Trophoblast cell (in vitro differentiated cells and primary cell): ENCODE measurements at regions not wholly inside any gene's neighbourhood (a gene's known extent, or its start where the extent isn't known, plus 50 kb on each side); places are given as distances from the start of the nearest gene placed in this dataset.

ENCODE experiments used
- DNase-seq, 2 donors: peaks; one replicate each; pipeline ENCODE4 v3.0.0-alpha.2; 2016
- H2AFZ ChIP-seq: 2 replicates; pipeline ENCODE4 v1.6.1; 2013; ENCODE audit warnings: low read length, moderate library complexity, mild to moderate bottlenecking; ENCODE audit not compliant: insufficient read depth, poor library complexity
- H2AK5ac ChIP-seq: 2 replicates; pipeline ENCODE4 v1.6.1; 2013; ENCODE audit warnings: mild to moderate bottlenecking, low read length
- H2BK120ac ChIP-seq: 2 replicates; pipeline ENCODE4 v1.6.1; 2013; ENCODE audit warnings: low read length, mild to moderate bottlenecking, moderate library complexity; ENCODE audit not compliant: insufficient read depth, poor library complexity
- H2BK12ac ChIP-seq: 2 replicates; pipeline ENCODE4 v1.6.1; 2013; ENCODE audit warnings: mild to moderate bottlenecking, low read length, moderate library complexity
- H2BK5ac ChIP-seq: 2 replicates; pipeline ENCODE4 v1.6.1; 2013; ENCODE audit warnings: low read length, low read depth, moderate library complexity, mild to moderate bottlenecking; ENCODE audit not compliant: poor library complexity
- H3K14ac ChIP-seq: 2 replicates; pipeline ENCODE4 v1.6.1; 2013; ENCODE audit warnings: mild to moderate bottlenecking, low read length
- H3K18ac ChIP-seq: 2 replicates; pipeline ENCODE4 v1.6.1; 2013; ENCODE audit warnings: mild to moderate bottlenecking, low read length
- H3K23ac ChIP-seq: 2 replicates; pipeline ENCODE4 v1.6.1; 2013; ENCODE audit warnings: low read length
- H3K27ac ChIP-seq: 2 replicates; pipeline ENCODE4 v1.5.1; 2013; ENCODE audit warnings: low read depth, mild to moderate bottlenecking, inconsistent platforms, low read length, moderate library complexity
- H3K27me3 ChIP-seq: 2 replicates; pipeline ENCODE4 v1.6.1; 2013; ENCODE audit warnings: inconsistent platforms, mild to moderate bottlenecking, low read length, moderate library complexity; ENCODE audit not compliant: insufficient read depth
- H3K36me3 ChIP-seq, 2 experiments: 1 replicate in 1 of 2; 2 replicates in 1 of 2; pipeline ENCODE4 v1.6.1; 2013; ENCODE audit warnings: low read length in 2 of 2, mild to moderate bottlenecking in 2 of 2, moderate library complexity in 1 of 2; ENCODE audit not compliant: insufficient read depth in 2 of 2, control insufficient read depth in 1 of 2
- H3K4ac ChIP-seq: 2 replicates; pipeline ENCODE4 v1.6.1; 2013; ENCODE audit warnings: low read depth, mild to moderate bottlenecking, low read length, moderate library complexity
- H3K4me1 ChIP-seq, 2 experiments: 1 replicate in 1 of 2; 2 replicates in 1 of 2; pipeline ENCODE4 v1.6.1; 2013; ENCODE audit warnings: low read length in 2 of 2, mild to moderate bottlenecking in 2 of 2, moderate library complexity in 1 of 2; ENCODE audit not compliant: insufficient read depth in 2 of 2, control insufficient read depth in 1 of 2
- H3K4me2 ChIP-seq: 2 replicates; pipeline ENCODE4 v1.6.1; 2013; ENCODE audit warnings: inconsistent platforms, mild to moderate bottlenecking, low read length, moderate library complexity
- H3K4me3 ChIP-seq: 2 replicates; pipeline ENCODE4 v1.5.1; 2013; ENCODE audit warnings: mild to moderate bottlenecking, low read depth, low read length, inconsistent platforms
- H3K79me1 ChIP-seq: one replicate; pipeline ENCODE4 v1.6.1; 2013; ENCODE audit warnings: low read length
- H3K79me2 ChIP-seq: 2 replicates; pipeline ENCODE4 v1.6.1; 2013; ENCODE audit warnings: low read length, mild to moderate bottlenecking; ENCODE audit not compliant: control insufficient read depth, insufficient read depth, poor library complexity
- H3K9ac ChIP-seq: 2 replicates; pipeline ENCODE4 v1.6.1; 2013; ENCODE audit warnings: mild to moderate bottlenecking, low read length
- H3K9me3 ChIP-seq: 2 replicates; pipeline ENCODE4 v1.6.1; 2013; ENCODE audit warnings: low read depth, mild to moderate bottlenecking, control low read depth, inconsistent platforms, low read length; ENCODE audit not compliant: insufficient read depth
- H4K12ac ChIP-seq: 2 replicates; pipeline ENCODE4 v1.6.1; 2013; ENCODE audit warnings: low read depth, mild to moderate bottlenecking, low read length, moderate library complexity
- H4K8ac ChIP-seq: 2 replicates; pipeline ENCODE4 v1.6.1; 2013; ENCODE audit warnings: low read depth, mild to moderate bottlenecking, low read length, moderate library complexity
- H4K91ac ChIP-seq: one replicate; pipeline ENCODE4 v1.6.1; 2013; ENCODE audit warnings: low read depth, mild to moderate bottlenecking, low read length, moderate library complexity
- WGBS: extraction: QIAGEN DNeasy Blood & Tissue Kit; methylation state at CpG from one replicate; pipeline ENCODE4 v1.1.7; 2013; ENCODE audit warnings: missing lambda C conversion rate; ENCODE audit not compliant: insufficient read length, insufficient coverage; ENCODE audit errors: extremely low coverage; 5-methylcytosine and 5-hydroxymethylcytosine counted together

- H2BK120ac ChIP-seq = no peak overlapping the region
- no peak overlapping the region for H4K12ac ChIP-seq
- H2AK5ac ChIP-seq = no peak overlapping the region
- H4K91ac ChIP-seq = no peak overlapping the region
- H2BK12ac ChIP-seq = no peak overlapping the region
- DNase-seq = no peak
- no peak overlapping the region for H3K18ac ChIP-seq
- no peaks in the 10 kb centered on the region for H3K79me1 ChIP-seq
- no CpG with 5 or more reads among the region's 6 CpGs for WGBS
- no peak overlapping the region for H2AFZ ChIP-seq
- H3K9me3 ChIP-seq = no peaks in the 10 kb centered on the region
- no peak overlapping the region for H3K4ac ChIP-seq
- no peak overlapping the region for H4K8ac ChIP-seq
- H3K27ac ChIP-seq = no peak overlapping the region
- H3K4me2 ChIP-seq = no peak overlapping the region
- no peaks in the 10 kb centered on the region for H3K79me2 ChIP-seq
- no peak overlapping the region for H3K14ac ChIP-seq
- no peak overlapping the region for H2BK5ac ChIP-seq
- peaks cover 0 to 3% of the 10 kb centered on the region in 2 experiments for H3K4me1 ChIP-seq
- H3K23ac ChIP-seq = no peak overlapping the region
- H3K9ac ChIP-seq = no peak overlapping the region
- H3K36me3 ChIP-seq = no peaks in the 10 kb centered on the region
- H3K27me3 ChIP-seq = no peaks in the 10 kb centered on the region
- no peak overlapping the region for H3K4me3 ChIP-seq
Observed at GRCh38 chrX:150216716-150217115, 146.4 kb upstream of the MAMLD1 start.

DNA sequence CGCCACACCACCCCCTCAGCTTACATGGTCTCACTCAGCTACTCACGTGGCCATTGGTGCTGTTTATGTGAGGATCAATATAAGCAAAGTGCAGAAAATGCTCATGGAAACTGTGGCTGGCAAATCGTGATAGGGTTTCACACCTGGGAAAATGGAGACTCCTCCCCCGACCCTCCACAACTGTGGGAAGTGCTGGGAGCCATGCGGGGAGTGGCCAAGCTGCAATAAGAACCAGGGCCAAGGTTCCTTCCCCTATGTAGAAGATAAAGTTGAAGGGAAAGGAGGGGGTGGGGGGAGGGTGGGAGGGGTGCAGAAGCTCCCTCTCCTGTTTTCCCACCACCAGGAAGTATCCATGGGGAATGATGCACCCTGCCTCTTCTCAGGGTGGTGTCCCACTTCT lies 145.5 kb upstream of the MAMLD1 start:
- H2BK12ac ChIP-seq = no peak overlapping the region
- H4K12ac ChIP-seq = no peak overlapping the region
- H3K79me2 ChIP-seq = no peaks in the 10 kb centered on the region
- H2AK5ac ChIP-seq = no peak overlapping the region
- H3K4me2 ChIP-seq = no peak overlapping the region
- no peak overlapping the region for H2AFZ ChIP-seq
- no peak overlapping the region for H4K8ac ChIP-seq
- no peak overlapping the region for H3K14ac ChIP-seq
- no peak overlapping the region for H2BK5ac ChIP-seq
- H3K36me3 ChIP-seq = no peaks in the 10 kb centered on the region
- H4K91ac ChIP-seq = no peak overlapping the region
- H3K27ac ChIP-seq = no peak overlapping the region
- H3K4ac ChIP-seq = no peak overlapping the region
- DNase-seq = no peak
- H3K9me3 ChIP-seq = no peaks in the 10 kb centered on the region
- WGBS = no CpG with 5 or more reads among the region's 5 CpGs
- no peak overlapping the region for H3K23ac ChIP-seq
- H3K4me3 ChIP-seq = no peak overlapping the region
- H3K18ac ChIP-seq = no peak overlapping the region
- no peak overlapping the region for H2BK120ac ChIP-seq
- no peak overlapping the region for H3K9ac ChIP-seq
- H3K79me1 ChIP-seq = no peaks in the 10 kb centered on the region
- no peaks in the 10 kb centered on the region for H3K27me3 ChIP-seq
- peaks cover 0 to 3% of the 10 kb centered on the region in 2 experiments for H3K4me1 ChIP-seq

GRCh38 chrX:150219374-150220185 lies 143.5 kb upstream of the MAMLD1 start:
- no peak overlapping the region for H3K4me2 ChIP-seq
- H3K9ac ChIP-seq = no peak overlapping the region
- no peak overlapping the region for H4K91ac ChIP-seq
- H3K14ac ChIP-seq = no peak overlapping the region
- no peaks in the 10 kb centered on the region for H3K27me3 ChIP-seq
- DNase-seq = peak in 1 of 2 donors; percentile 4
- H3K36me3 ChIP-seq = no peaks in the 10 kb centered on the region
- H3K9me3 ChIP-seq = no peaks in the 10 kb centered on the region
- no peak overlapping the region for H4K12ac ChIP-seq
- H2AK5ac ChIP-seq = no peak overlapping the region
- H2BK120ac ChIP-seq = no peak overlapping the region
- no peak overlapping the region for H4K8ac ChIP-seq
- no peak overlapping the region for H3K27ac ChIP-seq
- H3K23ac ChIP-seq = no peak overlapping the region
- no peak overlapping the region for H3K4ac ChIP-seq
- H3K79me2 ChIP-seq = no peaks in the 10 kb centered on the region
- no peak overlapping the region for H2BK12ac ChIP-seq
- no peak overlapping the region for H3K18ac ChIP-seq
- H2BK5ac ChIP-seq = no peak overlapping the region
- no peaks in the 10 kb centered on the region for H3K4me1 ChIP-seq
- H3K4me3 ChIP-seq = no peak overlapping the region
- no peak overlapping the region for H2AFZ ChIP-seq
- WGBS = no CpG with 5 or more reads among the region's 17 CpGs
- no peaks in the 10 kb centered on the region for H3K79me1 ChIP-seq

DNA sequence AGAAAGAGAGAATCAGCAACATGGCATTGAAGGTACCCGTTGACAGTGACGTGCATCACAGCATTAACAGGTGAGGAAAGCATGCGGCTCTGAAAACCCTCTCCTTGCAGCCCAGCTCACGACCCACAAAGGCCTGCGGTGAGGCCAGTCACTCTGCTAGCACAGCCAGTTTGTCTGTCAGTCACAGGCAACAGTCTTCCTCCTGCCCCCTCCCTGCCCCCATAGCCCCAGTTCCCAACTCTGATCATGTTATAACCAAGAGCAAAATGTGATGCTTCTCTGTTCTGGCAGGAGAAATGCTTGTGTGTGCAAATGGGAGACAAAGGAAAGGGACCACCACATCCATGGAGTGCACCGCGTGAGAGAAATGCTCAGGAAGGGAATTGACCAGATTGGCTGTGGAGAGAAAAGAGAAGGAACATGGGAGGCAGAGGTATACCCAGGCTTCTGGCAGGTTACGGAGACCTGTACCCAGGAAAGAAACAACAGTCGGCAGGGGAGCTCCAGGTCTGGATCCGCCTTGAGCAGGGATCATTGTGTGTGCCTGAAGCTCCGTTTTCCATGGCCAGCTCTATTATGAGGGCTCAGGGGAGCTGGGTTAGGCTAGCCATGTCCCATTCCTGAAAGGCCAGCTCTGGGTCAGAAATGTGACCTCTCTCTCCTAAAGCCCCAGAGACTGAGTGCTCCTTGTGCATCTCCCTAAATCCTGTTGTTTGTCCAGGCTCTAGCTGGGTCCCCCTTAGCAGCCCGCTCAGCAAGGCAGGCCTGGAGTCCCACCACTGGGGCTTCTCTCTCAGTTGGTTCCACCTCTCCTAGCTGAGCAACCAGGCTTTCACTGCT lies 139.7 kb upstream of the MAMLD1 start:
- Histone ChIP-seq H3K79me1 (no peaks in the 10 kb centered on the region), H3K4me3 (no peak overlapping the region), H3K79me2 (no peaks in the 10 kb centered on the region), H4K12ac (no peak overlapping the region), H3K18ac (no peak overlapping the region), H3K4ac (no peak overlapping the region), H3K14ac (no peak overlapping the region), H4K8ac (no peak overlapping the region), H2AFZ (no peak overlapping the region), H2BK5ac (no peak overlapping the region), H3K23ac (no peak overlapping the region), H3K4me1 (no peaks in the 10 kb centered on the region), H2AK5ac (no peak overlapping the region), H3K4me2 (no peak overlapping the region), H3K9me3 (no peaks in the 10 kb centered on the region), H3K36me3 (no peaks in the 10 kb centered on the region), H3K9ac (no peak overlapping the region), H2BK120ac (no peak overlapping the region), H4K91ac (no peak overlapping the region), H2BK12ac (no peak overlapping the region), H3K27me3 (no peaks in the 10 kb centered on the region), H3K27ac (no peak overlapping the region)
- no CpG with 5 or more reads among the region's 12 CpGs for WGBS
- DNase-seq = no peak
